ENCODE measurements at regions not wholly inside any gene's neighbourhood (a gene's known extent, or its start where the extent isn't known, plus 50 kb on each side); places are given as distances from the start of the nearest gene placed in this dataset.

DNA sequence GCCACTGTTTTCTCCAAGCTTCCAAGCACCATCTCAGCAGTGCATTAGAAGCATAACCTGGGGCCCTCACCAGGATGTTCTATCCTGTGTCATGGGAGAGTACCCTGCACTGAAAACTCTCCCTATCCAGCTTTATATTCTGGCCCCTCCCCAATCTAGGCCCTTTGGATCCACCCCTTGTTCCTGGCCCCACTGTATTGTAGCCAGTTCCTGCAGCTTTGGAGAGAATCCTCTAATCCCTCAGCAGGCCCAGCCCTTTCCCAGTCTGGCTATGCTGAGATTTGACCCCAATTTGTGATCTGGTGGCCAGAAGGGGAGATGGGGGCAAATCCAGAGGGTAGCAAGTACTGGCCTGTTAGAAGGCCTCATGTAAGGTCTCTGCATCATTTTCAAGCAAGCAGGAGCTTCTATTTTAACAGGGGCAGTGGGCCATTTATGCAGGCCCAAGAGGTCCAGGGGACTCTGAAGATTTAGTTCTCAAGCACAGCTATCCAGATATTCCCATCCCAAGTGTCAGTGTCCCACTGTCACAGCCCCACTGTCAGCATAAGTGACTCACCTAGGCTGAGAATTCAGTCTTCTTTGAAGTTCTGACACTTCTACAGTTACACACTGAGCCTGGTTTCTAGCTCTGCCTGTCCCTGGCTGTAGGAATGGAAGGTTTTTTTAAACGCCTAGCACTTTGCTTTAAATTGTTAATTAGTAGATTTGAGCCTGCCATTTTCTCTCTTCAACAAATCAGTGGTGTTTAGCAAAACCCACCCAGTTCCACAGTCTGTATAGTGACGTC, 589.5 kb upstream of the CADM1 start:
- TF ChIP-seq, protein P1, sequence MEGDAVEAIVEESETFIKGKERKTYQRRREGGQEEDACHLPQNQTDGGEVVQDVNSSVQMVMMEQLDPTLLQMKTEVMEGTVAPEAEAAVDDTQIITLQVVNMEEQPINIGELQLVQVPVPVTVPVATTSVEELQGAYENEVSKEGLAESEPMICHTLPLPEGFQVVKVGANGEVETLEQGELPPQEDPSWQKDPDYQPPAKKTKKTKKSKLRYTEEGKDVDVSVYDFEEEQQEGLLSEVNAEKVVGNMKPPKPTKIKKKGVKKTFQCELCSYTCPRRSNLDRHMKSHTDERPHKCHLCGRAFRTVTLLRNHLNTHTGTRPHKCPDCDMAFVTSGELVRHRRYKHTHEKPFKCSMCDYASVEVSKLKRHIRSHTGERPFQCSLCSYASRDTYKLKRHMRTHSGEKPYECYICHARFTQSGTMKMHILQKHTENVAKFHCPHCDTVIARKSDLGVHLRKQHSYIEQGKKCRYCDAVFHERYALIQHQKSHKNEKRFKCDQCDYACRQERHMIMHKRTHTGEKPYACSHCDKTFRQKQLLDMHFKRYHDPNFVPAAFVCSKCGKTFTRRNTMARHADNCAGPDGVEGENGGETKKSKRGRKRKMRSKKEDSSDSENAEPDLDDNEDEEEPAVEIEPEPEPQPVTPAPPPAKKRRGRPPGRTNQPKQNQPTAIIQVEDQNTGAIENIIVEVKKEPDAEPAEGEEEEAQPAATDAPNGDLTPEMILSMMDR (IDR thresholded peaks at IDR 0.05) = no peak
- H3K36me3 ChIP-seq = no peaks in the 10 kb centered on the region
- H3K27me3 ChIP-seq = no peaks in the 10 kb centered on the region
- DNase-seq = no peak
- H3K4me3 ChIP-seq = no peak overlapping the region
- intact Hi-C loops (cut with DNase I; ENCODE audit: low total_unique reads) = no loop called here
- no peaks in the 10 kb centered on the region for H3K4me1 ChIP-seq
- H3K27ac ChIP-seq = no peak overlapping the region
- H3K9me3 ChIP-seq = no peaks in the 10 kb centered on the region

DNA sequence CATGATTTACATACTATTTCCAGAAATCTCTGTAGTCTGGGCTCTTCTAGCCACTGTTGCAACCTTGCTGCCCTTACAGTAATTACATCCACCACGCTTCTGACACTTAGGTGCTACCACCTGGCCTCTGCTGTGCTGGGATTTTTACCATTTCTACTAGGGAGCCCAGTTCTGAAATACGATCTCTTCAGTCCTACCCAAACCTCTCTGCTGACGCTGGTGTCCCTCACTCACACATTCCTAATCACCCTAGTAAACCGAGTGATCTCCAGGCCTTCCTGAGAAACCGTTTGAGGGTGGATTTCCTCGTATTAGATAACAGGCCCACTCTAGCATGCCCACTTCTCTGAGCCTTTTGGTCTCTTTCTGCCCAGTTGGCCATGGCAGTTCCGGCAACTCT, 588.9 kb upstream of the CADM1 start:
- TF ChIP-seq, protein P1 (IDR thresholded peaks at IDR 0.05) = no peak
- no peak for DNase-seq
- H3K36me3 ChIP-seq = no peaks in the 10 kb centered on the region
- intact Hi-C loops (cut with DNase I; ENCODE audit: low total_unique reads) = no loop called here
- H3K4me1 ChIP-seq = no peaks in the 10 kb centered on the region
- no peak overlapping the region for H3K4me3 ChIP-seq
- no peaks in the 10 kb centered on the region for H3K27me3 ChIP-seq
- H3K27ac ChIP-seq = no peak overlapping the region
- H3K9me3 ChIP-seq = no peaks in the 10 kb centered on the region

DNA sequence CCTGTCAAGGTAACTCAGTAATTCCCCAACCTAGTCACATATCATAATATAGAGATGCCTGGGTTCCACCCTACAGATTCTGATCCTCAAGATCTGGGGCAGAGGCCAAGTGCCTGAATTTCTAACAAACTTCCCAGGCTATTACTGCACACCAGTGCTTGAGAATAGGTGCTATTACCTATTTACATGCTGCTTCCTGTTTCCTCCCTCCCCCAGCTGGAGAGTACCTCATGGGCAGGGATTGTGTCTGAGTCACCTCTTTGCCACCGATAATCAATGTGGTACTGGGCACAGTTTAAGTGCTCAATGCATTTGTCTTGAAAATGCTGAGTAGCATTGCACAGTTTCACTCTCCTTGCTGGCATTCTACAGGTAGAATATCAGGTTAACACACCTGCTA, 582.2 kb upstream of the CADM1 start:
- TF ChIP-seq, protein P1 (IDR thresholded peaks at IDR 0.05) = no peak
- H3K36me3 ChIP-seq = no peaks in the 10 kb centered on the region
- intact Hi-C loops (cut with DNase I; ENCODE audit: low total_unique reads) = no loop called here
- DNase-seq = no peak
- H3K27me3 ChIP-seq = no peaks in the 10 kb centered on the region
- no peaks in the 10 kb centered on the region for H3K4me1 ChIP-seq
- no peak overlapping the region for H3K27ac ChIP-seq
- no peak overlapping the region for H3K4me3 ChIP-seq
- no peaks in the 10 kb centered on the region for H3K9me3 ChIP-seq

DNA sequence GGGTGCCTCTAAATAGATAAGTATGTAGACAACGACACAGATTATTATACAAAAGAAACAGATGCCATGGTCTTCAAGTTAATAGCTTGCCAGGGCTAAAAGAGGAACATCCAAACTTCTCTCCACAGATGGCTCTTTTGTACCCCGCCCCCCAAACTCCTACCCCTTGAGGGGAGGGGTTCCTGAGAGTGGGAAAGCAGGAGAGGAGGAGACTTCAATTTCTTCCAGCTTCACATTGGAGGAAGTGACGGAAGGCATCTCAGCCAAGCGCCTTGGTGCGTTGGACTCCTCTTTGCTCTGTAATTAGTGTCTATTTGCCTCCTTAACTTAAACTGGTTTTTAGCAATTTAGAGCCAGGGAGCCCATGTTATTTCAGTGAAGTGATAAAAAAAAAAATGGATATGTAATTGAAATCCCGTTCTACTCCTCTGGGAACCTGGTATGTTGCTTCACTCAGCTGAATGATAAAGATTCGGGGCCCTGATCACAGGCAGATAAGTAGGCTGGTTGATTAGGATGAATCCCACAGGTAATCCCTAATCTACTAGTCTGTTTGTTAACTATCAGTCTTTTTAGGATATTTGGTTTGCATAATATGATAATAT, 580.9 kb upstream of the CADM1 start:
- Histone ChIP-seq H3K4me1 (no peaks in the 10 kb centered on the region), H3K4me3 (no peak overlapping the region), H3K27ac (no peak overlapping the region), H3K36me3 (no peaks in the 10 kb centered on the region), H3K27me3 (no peaks in the 10 kb centered on the region), H3K9me3 (no peaks in the 10 kb centered on the region)
- TF ChIP-seq, protein P1 (IDR thresholded peaks at IDR 0.05) = no peak
- DNase-seq = no peak
- intact Hi-C loops (cut with DNase I; ENCODE audit: low total_unique reads) = no loop called here

DNA sequence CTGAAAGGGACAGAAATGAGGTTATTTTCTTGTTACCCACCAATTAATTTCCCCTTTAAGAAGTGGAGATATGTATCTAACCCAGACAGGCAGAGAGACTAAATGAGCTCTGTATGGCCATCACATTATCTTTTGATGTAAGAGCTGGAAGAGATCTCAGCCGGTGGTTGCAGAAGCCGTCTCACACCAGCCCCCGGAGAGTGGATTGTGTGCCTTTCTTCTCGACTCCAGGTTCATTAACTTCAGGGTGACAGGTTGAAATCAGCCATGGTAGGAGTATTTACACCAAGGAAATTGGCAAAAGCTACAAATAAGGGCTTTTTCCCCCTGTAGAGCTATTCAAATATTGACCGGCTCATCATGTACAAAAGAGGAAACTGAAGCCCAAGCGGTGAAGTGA, 580.3 kb upstream of the CADM1 start:
- no peaks in the 10 kb centered on the region for H3K27me3 ChIP-seq
- TF ChIP-seq, protein P1 (IDR thresholded peaks at IDR 0.05) = no peak

More for the DNA sequence above, 580.3 kb upstream of the CADM1 start:
- no peak for DNase-seq
- H3K36me3 ChIP-seq = no peaks in the 10 kb centered on the region
- no peaks in the 10 kb centered on the region for H3K9me3 ChIP-seq
- H3K4me3 ChIP-seq = no peak overlapping the region
- H3K27ac ChIP-seq = no peak overlapping the region
- no peaks in the 10 kb centered on the region for H3K4me1 ChIP-seq
- intact Hi-C loops (cut with DNase I; ENCODE audit: low total_unique reads) = no loop called here
